Tibial artery (tissue), 4 donors: ENCODE measurements at regions not wholly inside any gene's neighbourhood (a gene's known extent, or its start where the extent isn't known, plus 50 kb on each side); places are given as distances from the start of the nearest gene placed in this dataset.

ENCODE experiments used
- DNase-seq, 2 donors: peaks; one replicate each; pipeline ENCODE4 v3.0.0-alpha.2; 2019
- H3K27ac ChIP-seq, 2 donors: fragments of 200-600 bp; sonication (generic) in 1 of 2; 1 replicate in 1 of 2; 2 replicates in 1 of 2; pipeline ENCODE4 v1.5.1; 2018 to 2019; ENCODE audit warnings: mild to moderate bottlenecking in 1 of 2
- H3K27me3 ChIP-seq, 2 donors: fragments of 200-600 bp; sonication (generic) in 1 of 2; one replicate each; pipeline versions ENCODE4 v1.5.1 to v1.6.0; 2016 to 2019
- H3K36me3 ChIP-seq, 3 donors: fragments of 200-600 bp; sonication (generic) in 2 of 3; one replicate each; pipeline ENCODE4 v1.5.1; 2016 to 2019; ENCODE audit warnings: mild to moderate bottlenecking in 2 of 3
- H3K4me1 ChIP-seq, 4 donors: fragments of 200-600 bp; sonication (generic) in 2 of 4; 1 replicate in 3 of 4; 2 replicates in 1 of 4; pipeline ENCODE4 v1.5.1; 2016 to 2019
- H3K4me3 ChIP-seq, 2 donors: fragments of 200-600 bp; sonication (generic) in 1 of 2; 1 replicate in 1 of 2; 2 replicates in 1 of 2; pipeline ENCODE4 v1.5.1; 2018 to 2019; ENCODE audit warnings: mild to moderate bottlenecking in 2 of 2
- H3K9me3 ChIP-seq, 3 donors: fragments of 200-600 bp; sonication (generic) in 1 of 3; one replicate each; pipeline ENCODE4 v1.5.1; 2016 to 2019
- CTCF ChIP-seq, 2 experiments: fragments of 200-600 bp in 1 of 2; fragments of 450-650 bp in 1 of 2; IDR thresholded peaks; one replicate each; pipeline ENCODE4 v1.5.1; 2017 to 2019; ENCODE audit warnings: antibody characterized with exemption in 2 of 2, mild to moderate bottlenecking in 1 of 2, moderate library complexity in 1 of 2
- intact Hi-C: fragments of 100-400 bp; cut with DNase I; formaldehyde crosslinking; loops from one replicate; pipeline ENCODE4 v1.15.0; 2023; ENCODE audit warnings: low total_unique reads

DNA sequence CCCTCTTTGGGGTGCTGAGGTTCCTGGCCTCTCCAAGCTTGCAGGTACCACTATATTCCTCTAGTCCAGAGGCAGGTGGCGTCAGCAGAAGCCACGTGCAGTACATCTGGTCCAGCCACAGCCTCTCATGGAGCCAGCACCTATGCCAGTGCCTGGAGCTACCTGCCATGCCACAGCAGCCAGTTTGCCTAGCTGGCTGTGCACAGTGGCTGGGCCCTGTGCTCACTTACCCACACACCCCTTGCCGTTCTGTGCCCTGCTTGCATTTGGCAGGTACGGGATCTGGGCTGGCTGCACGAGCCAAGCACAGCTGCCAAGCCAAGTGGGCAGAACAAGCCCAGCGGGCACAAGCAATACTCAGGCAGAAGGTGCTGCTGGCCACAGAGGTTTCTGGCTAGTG is 601.1 kb downstream of the EPHA5 start:
- no peak overlapping the region for H3K4me3 ChIP-seq
- no peaks in the 10 kb centered on the region for H3K9me3 ChIP-seq
- DNase-seq, result no peak
- H3K27ac ChIP-seq, result no peak overlapping the region
- no peak for TF ChIP-seq CTCF (IDR thresholded peaks at IDR 0.05)
- H3K27me3 ChIP-seq, result no peaks in the 10 kb centered on the region
- intact Hi-C loops, result no loop called here
- H3K4me1 ChIP-seq, result no peaks in the 10 kb centered on the region
- no peaks in the 10 kb centered on the region for H3K36me3 ChIP-seq

- intact Hi-C loops, result no loop called here
- no peak for TF ChIP-seq CTCF (IDR thresholded peaks at IDR 0.05)
- no peak for DNase-seq
Measured at GRCh38 chr4:65066106-65066505, 604.2 kb downstream of the EPHA5 start.

DNA sequence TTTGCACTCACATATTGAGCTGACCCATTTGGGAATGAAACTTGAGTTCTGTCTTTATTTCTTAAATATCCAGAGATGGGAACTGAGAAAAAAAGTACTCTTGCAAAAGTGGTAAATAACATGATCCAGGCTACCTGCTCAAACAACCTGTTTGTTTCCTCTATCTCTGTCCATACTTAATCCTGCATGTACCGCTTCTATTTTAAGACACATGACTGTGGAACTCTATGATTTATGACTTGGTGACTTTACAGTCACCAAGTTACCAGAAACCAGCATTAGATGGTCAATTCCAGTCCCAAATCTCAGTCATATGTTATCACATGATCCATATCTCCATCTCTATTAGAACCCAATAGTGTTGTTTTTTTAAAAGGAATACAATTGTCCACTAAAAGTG is 606.7 kb downstream of the EPHA5 start:
- Histone ChIP-seq H3K4me3 (no peak overlapping the region), H3K27ac (no peak overlapping the region), H3K9me3 (no peaks in the 10 kb centered on the region), H3K4me1 (no peaks in the 10 kb centered on the region), H3K27me3 (no peaks in the 10 kb centered on the region), H3K36me3 (no peaks in the 10 kb centered on the region)
- no peak for DNase-seq
- TF ChIP-seq CTCF (IDR thresholded peaks at IDR 0.05), result no peak
- intact Hi-C loops, result no loop called here

More at GRCh38 chr4:65066106-65066505, 604.2 kb downstream of the EPHA5 start:
- H3K27me3 ChIP-seq, result no peaks in the 10 kb centered on the region
- H3K9me3 ChIP-seq, result no peaks in the 10 kb centered on the region
- no peak overlapping the region for H3K27ac ChIP-seq
- no peaks in the 10 kb centered on the region for H3K36me3 ChIP-seq
- H3K4me1 ChIP-seq, result no peaks in the 10 kb centered on the region
- H3K4me3 ChIP-seq, result no peak overlapping the region

- no peak for TF ChIP-seq CTCF (IDR thresholded peaks at IDR 0.05)
- no peak for DNase-seq
- no peaks in the 10 kb centered on the region for H3K27me3 ChIP-seq
- H3K4me3 ChIP-seq, result no peak overlapping the region
- H3K4me1 ChIP-seq, result no peaks in the 10 kb centered on the region
- no peaks in the 10 kb centered on the region for H3K36me3 ChIP-seq
- intact Hi-C loops, result no loop called here
- no peak overlapping the region for H3K27ac ChIP-seq
- no peaks in the 10 kb centered on the region for H3K9me3 ChIP-seq
Measured at GRCh38 chr4:65050786-65051185, 619.5 kb downstream of the EPHA5 start.

DNA sequence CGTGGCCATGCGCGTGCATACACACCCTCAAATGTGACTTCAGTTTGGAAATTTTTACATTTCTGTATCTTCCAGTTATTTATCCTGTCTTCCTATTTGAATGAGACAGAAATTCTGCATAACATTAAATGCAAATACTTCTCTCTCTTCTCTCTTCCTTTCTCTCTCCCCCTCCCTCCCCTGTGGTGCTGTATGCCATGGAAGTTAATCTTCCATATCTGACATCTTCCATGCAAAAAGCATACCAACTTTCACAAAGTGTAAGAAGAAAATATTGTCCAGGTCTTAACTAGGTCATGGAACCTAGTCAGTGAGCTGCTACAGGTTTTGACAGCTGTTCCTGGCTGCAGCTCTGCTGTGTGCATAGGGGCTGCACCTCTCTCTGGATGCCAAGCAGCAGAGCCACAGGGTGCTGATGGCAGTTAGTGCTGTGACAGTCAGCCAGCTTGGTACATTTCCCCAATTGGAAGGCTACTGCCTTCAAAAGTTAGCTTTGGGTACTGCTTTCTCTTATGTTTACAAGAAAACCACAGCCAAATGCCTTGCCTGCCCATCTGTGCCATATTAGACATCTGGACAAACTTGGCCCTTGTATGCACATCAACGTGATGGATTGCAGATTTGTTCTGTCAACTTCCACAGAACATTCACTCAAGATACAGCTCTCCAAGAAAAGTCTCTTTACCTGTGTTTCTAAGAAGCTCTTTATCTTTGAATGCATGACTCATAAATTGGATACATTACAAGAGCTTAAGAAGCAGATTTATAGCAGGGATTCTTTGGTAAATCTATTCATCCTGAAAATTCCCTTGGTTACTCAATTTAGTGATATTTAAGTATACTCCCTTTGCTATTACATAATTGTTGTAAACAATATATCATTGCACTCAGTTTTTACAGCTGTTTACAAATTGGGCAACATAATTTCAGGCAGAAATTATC is 623.8 kb downstream of the EPHA5 start:
- no peak for TF ChIP-seq CTCF (IDR thresholded peaks at IDR 0.05)
- intact Hi-C loops, result no loop called here
- H3K4me3 ChIP-seq, result no peak overlapping the region
- no peaks in the 10 kb centered on the region for H3K4me1 ChIP-seq
- H3K27ac ChIP-seq, result no peak overlapping the region
- DNase-seq, result no peak
- no peaks in the 10 kb centered on the region for H3K27me3 ChIP-seq
- H3K36me3 ChIP-seq, result no peaks in the 10 kb centered on the region
- no peaks in the 10 kb centered on the region for H3K9me3 ChIP-seq
